IPS-20b (cell line): ENCODE measurements at regions not wholly inside any gene's neighbourhood (a gene's known extent, or its start where the extent isn't known, plus 50 kb on each side); places are given as distances from the start of the nearest gene placed in this dataset.

Experiments used
- H3K27ac ChIP-seq: one replicate; pipeline ENCODE4 v1.5.1; 2013; ENCODE audit warnings: low read length
- H3K27me3 ChIP-seq: 2 replicates; pipeline ENCODE4 v1.6.1; 2013; ENCODE audit warnings: mild to moderate bottlenecking, low read length, inconsistent platforms; ENCODE audit not compliant: insufficient read depth
- H3K36me3 ChIP-seq: 2 replicates; pipeline ENCODE4 v1.6.1; 2013; ENCODE audit warnings: low read depth, mild to moderate bottlenecking, inconsistent platforms, low read length, moderate library complexity; ENCODE audit not compliant: insufficient read depth
- H3K4me1 ChIP-seq: 2 replicates; pipeline ENCODE4 v1.6.1; 2013; ENCODE audit warnings: mild to moderate bottlenecking, control low read depth, inconsistent platforms, low read length, moderate library complexity; ENCODE audit not compliant: insufficient read depth
- H3K4me3 ChIP-seq: 2 replicates; pipeline ENCODE4 v1.5.1; 2013; ENCODE audit warnings: mild to moderate bottlenecking, low read length, inconsistent platforms
- H3K9ac ChIP-seq: 2 replicates; pipeline ENCODE4 v1.6.1; 2013; ENCODE audit warnings: low read depth, mild to moderate bottlenecking, inconsistent platforms, low read length, moderate library complexity
- H3K9me3 ChIP-seq: 2 replicates; pipeline ENCODE4 v1.6.1; 2013; ENCODE audit warnings: mild to moderate bottlenecking, low read depth, low read length, inconsistent platforms; ENCODE audit not compliant: insufficient read depth

DNA sequence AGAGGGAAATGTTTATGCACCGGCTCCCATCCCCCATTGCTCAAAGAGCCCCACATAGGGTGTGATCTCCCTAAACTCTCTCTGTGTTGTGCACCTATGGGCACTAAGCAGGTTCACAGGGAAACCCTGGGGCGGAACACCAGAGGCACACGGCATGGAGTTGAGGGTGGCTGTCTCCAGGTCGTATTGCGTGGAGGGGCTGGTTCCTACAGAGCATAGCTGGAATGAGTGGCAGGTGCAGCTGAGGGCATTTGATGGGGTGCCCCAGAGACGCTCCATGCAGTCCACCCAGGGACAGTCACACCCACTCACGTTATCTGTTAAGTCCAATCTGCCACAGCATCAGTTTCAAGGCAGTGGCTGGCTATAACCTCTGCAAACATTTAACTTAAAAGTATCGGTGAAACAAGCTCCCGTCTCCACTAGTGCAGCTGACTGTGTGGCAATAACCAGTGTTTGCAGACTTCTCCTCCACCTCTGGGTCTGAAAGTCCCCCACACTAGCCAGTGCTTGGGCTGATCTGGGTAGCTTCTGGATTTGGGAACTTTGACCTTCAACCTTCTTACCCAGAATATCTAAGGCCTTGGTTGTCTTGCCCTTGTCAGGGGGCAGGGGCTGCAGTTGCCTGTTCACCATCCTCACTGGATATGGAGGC lies 249.2 kb upstream of the ZNF32 start:
- no peaks in the 10 kb centered on the region for H3K36me3 ChIP-seq
- no peak overlapping the region for H3K27ac ChIP-seq
- no peak overlapping the region for H3K4me3 ChIP-seq
- H3K9me3 ChIP-seq = no peaks in the 10 kb centered on the region
- no peaks in the 10 kb centered on the region for H3K4me1 ChIP-seq
- no peaks in the 10 kb centered on the region for H3K27me3 ChIP-seq
- H3K9ac ChIP-seq = no peak overlapping the region

DNA sequence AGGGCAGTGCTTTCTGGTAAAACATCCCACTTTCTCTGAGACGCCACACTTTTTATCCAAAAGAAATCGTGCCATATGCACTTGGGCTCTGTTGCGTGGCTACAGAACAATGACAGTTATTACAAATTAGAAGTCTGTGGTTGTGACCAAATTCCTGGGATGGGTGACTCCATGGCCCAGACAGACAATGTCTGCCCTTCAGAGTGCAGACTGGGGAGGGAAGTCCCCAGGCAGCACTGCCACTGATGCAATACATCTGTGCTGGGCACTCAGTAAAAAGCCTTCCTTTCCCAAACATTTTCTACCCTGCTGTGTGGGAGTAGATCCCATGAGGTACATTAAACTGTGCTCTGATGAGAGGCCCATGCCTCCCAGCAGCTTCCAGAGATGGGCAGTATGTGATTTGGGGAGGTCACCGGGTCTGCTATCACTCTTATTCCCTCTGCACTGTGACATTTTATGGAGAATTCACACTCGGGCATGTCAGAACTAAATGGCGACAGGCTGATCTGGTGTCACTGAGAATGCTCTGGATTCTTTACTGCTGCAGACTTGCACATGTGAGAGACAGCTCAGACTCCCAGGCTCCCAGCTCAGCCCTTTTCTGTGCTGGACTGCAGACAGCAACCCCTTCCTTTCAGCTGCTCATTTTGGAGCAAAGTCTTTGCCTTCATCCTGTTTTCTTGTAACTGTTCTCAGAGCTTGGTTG lies 243.5 kb upstream of the ZNF32 start:
- no peak overlapping the region for H3K4me3 ChIP-seq
- H3K9ac ChIP-seq = no peak overlapping the region
- no peaks in the 10 kb centered on the region for H3K4me1 ChIP-seq
- no peak overlapping the region for H3K27ac ChIP-seq
- H3K27me3 ChIP-seq = no peaks in the 10 kb centered on the region
- no peaks in the 10 kb centered on the region for H3K9me3 ChIP-seq
- H3K36me3 ChIP-seq = no peaks in the 10 kb centered on the region

DNA sequence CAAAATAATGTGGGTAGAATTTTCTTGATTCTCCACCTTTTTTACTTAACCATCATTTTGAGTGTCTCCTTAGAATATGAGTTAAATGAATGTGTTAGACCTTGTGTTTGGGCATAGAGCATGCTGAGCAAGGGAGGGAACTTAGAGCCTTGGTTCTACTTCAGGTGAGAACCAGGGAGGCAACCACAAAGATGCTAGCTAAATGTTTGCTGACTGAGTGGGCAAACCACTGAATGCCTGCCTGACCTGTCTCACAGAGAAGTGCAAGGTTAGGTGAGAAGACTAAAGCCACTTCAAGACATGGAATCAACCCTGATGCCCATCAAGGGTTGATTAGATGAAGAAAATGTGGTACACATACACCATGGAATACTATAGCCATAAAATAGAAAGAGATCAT lies 242.6 kb upstream of the ZNF32 start:
- no peaks in the 10 kb centered on the region for H3K27me3 ChIP-seq
- no peaks in the 10 kb centered on the region for H3K36me3 ChIP-seq
- no peak overlapping the region for H3K27ac ChIP-seq
- no peaks in the 10 kb centered on the region for H3K4me1 ChIP-seq
- no peaks in the 10 kb centered on the region for H3K9me3 ChIP-seq
- H3K9ac ChIP-seq = no peak overlapping the region
- no peak overlapping the region for H3K4me3 ChIP-seq

DNA sequence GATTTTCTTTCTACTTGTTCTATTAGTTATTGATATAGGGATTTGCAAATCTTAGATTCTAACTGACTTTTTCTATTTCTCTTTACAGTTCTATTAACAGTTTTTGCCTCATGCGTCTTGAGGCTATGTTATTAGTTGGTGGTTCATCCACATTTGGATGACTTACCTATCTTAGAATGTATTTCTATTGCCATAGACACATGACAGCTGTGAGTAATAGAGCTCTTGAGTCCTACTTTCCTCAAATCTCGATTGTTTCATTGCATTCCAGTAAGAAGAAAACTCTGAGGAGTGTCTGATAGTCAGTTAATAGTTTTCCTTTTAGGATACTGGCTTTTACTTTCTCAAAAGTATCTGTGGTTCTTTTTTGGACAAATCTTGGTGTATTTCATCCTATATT lies 241.4 kb upstream of the ZNF32 start:
- no peak overlapping the region for H3K9ac ChIP-seq
- H3K27me3 ChIP-seq = no peaks in the 10 kb centered on the region
- no peak overlapping the region for H3K27ac ChIP-seq
- no peaks in the 10 kb centered on the region for H3K36me3 ChIP-seq
- H3K9me3 ChIP-seq = no peaks in the 10 kb centered on the region
- no peaks in the 10 kb centered on the region for H3K4me1 ChIP-seq
- H3K4me3 ChIP-seq = no peak overlapping the region

DNA sequence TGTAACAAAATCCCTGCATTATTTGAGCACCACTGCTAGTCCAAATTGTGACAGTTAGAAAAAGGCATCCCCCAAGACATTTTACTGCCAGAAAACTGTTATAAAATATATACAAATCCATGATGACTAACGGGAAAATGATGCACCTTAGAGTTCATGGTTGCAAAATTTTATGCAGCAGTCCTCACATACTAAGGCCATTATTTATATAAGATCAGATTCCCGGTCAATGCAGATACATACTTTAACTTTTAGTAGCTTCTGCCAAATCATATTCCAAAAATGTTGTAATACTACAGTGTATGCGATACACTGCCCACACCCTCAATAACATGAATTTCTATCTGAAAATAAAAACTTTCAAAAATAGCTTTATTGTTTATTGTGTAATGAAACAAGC lies 239.9 kb upstream of the ZNF32 start:
- Histone ChIP-seq H3K4me1 (no peaks in the 10 kb centered on the region), H3K9ac (no peak overlapping the region), H3K9me3 (no peaks in the 10 kb centered on the region), H3K4me3 (no peak overlapping the region), H3K27me3 (no peaks in the 10 kb centered on the region), H3K27ac (no peak overlapping the region), H3K36me3 (no peaks in the 10 kb centered on the region)

DNA sequence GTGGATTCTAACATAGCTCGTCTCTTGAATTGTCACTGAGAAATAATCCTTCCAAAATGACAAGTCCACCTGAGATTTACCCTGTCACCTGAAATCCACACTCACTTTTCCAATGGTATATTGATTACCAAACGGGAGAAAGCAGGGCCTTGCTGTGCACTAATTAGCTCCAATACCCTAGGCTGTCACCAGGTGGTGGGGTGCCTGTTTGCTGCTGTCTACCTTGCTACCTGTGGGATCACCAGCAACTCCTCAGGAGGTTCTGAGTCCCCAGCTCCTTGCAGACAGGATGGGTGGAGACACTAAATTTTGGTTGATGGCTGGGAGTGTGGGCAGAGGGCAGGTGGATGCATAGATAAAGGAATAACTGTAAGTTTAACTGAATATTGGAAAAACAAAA lies 237.2 kb upstream of the ZNF32 start:
- H3K4me3 ChIP-seq = no peak overlapping the region
- H3K9me3 ChIP-seq = no peaks in the 10 kb centered on the region
- no peaks in the 10 kb centered on the region for H3K27me3 ChIP-seq
- no peaks in the 10 kb centered on the region for H3K4me1 ChIP-seq
- H3K9ac ChIP-seq = no peak overlapping the region
- H3K27ac ChIP-seq = no peak overlapping the region
- H3K36me3 ChIP-seq = no peaks in the 10 kb centered on the region

DNA sequence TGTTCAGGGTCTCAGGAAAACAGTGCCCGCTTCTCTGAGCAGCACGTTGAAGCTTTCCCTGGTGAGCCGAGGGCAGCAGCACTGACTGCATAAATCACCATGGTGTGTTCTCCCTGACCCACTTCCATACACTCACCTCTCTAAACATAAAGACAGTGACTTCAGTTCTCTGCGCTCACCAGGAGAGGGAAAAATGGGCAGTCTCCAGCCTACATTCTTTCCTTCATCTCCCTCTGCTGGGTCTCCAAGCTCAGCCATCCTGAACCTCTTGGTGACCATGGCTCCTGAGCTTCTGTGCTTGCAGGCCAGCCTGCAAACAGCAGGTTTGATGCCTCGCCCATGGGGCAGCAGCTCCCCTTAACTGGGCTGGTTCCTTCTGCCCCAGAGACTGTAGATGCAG lies 236.6 kb upstream of the ZNF32 start:
- H3K4me3 ChIP-seq = no peak overlapping the region
- H3K9ac ChIP-seq = no peak overlapping the region
- no peaks in the 10 kb centered on the region for H3K36me3 ChIP-seq
- no peaks in the 10 kb centered on the region for H3K27me3 ChIP-seq
- H3K4me1 ChIP-seq = no peaks in the 10 kb centered on the region
- H3K27ac ChIP-seq = no peak overlapping the region
- H3K9me3 ChIP-seq = no peaks in the 10 kb centered on the region

DNA sequence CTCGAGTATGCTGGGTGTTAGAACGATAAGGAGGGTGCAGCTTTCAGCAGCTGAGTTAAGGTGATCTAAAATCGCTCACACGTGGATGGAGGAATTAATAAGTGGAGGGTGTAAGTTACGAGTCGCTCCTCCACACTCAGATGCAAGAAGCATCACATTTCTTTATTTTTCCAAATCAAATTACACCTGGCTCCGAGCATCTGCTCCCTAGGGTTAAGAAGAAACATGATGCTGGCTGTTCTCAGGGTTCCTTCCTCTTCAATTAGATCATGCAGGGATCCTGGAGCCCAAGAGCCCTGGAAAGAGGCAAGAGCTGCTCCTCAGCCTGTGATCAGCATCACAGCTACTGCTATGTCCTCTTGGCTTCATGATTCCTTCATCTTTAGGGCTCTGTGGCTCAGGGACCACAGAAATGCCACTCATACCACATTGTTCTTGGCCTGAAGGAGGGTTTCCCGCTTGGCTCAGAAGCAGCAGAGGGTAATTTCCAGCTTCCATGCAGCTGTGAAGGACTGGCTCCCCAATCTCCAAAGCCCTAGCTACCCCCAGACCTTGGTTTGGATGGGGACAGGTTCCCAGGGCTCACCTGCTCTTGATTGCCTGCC lies 235.9 kb upstream of the ZNF32 start:
- no peaks in the 10 kb centered on the region for H3K27me3 ChIP-seq
- no peak overlapping the region for H3K9ac ChIP-seq
- no peak overlapping the region for H3K27ac ChIP-seq
- no peak overlapping the region for H3K4me3 ChIP-seq
- no peaks in the 10 kb centered on the region for H3K36me3 ChIP-seq
- H3K4me1 ChIP-seq = no peaks in the 10 kb centered on the region
- H3K9me3 ChIP-seq = no peaks in the 10 kb centered on the region

DNA sequence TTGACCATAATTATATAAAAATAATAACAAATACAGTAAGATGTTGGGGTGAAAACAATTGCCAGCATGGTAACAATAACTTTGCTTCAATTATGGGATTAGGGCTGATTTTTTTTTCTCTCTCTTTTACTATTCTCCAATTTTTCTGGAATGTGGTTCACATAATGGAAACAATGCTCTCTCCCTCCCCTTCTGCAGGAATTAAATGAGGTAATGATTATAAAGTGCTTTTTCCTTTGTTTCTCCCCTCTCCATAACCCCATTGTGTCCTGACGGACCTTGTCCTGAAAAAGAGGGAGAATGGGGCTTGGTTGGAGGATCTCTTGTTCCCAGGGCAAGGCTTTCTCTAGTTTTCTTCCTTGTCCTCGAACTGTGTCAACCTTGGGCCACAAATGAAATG lies 234.0 kb upstream of the ZNF32 start:
- H3K27ac ChIP-seq = no peak overlapping the region
- H3K9me3 ChIP-seq = no peaks in the 10 kb centered on the region
- no peaks in the 10 kb centered on the region for H3K27me3 ChIP-seq
- H3K4me3 ChIP-seq = no peak overlapping the region
- no peak overlapping the region for H3K9ac ChIP-seq
- no peaks in the 10 kb centered on the region for H3K36me3 ChIP-seq
- no peaks in the 10 kb centered on the region for H3K4me1 ChIP-seq

DNA sequence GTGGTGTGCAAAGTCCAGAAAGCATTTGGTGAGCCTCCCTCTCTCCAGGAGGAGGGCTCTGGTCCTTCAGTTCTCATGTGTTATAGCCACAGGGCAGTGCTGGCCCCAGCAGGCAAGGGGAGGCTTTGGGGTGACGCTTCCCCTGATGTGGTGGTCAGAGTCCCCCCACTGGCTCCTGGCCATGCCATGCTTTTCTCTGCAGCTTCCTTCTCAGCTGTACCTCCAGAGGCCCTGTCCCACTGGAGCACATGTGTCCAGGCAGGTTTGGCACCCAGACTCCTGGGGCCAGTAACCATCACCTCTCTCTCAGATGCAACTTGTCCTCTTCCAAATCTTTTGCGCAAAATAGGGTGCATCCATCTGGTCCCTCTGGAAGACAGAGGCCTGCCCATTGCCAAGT lies 233.0 kb upstream of the ZNF32 start:
- H3K27ac ChIP-seq = no peak overlapping the region
- H3K4me1 ChIP-seq = no peaks in the 10 kb centered on the region
- H3K36me3 ChIP-seq = no peaks in the 10 kb centered on the region
- H3K9me3 ChIP-seq = no peaks in the 10 kb centered on the region
- no peak overlapping the region for H3K9ac ChIP-seq
- H3K27me3 ChIP-seq = no peaks in the 10 kb centered on the region
- no peak overlapping the region for H3K4me3 ChIP-seq

DNA sequence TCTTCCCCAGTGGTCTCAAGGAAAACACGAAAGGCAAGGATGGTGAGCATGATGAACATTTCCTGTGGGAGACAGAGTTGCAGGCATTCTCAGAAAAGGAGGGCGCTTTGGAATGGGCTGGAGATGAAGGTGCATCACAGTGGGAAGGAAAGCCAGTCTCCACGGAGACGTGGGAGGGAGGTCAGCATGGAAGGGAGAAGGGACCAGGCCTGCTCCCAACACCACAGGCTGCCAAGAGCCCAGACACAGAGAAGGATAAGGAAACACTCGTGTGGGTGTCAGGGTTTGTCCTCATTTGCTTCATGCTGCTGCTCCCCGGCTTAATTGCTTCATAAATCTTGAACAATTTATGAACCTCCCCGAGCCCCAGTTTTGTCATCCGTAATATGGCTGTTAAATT lies 231.5 kb upstream of the ZNF32 start:
- Histone ChIP-seq H3K4me3 (no peak overlapping the region), H3K9ac (no peak overlapping the region), H3K4me1 (no peaks in the 10 kb centered on the region), H3K9me3 (no peaks in the 10 kb centered on the region), H3K27me3 (no peaks in the 10 kb centered on the region), H3K36me3 (no peaks in the 10 kb centered on the region), H3K27ac (no peak overlapping the region)

DNA sequence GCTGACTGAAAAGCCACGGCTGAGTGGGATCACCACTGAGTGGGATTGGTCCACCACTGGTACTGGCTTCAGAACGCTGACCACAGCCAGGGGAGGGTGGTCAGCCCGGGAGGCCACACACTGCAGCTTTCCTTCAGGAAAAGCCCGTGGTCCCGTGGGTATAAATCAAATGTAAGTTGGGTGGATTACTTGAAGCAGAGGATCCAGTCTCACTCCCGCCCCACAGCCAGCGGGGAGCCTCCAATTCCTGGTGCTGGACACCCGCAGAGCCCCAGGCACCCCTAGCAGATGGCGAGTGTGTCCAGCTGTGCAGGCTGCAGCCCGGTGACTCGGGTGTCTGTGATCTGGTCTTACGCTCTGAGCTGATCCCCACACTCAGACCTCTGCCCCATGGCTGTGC lies 231.1 kb upstream of the ZNF32 start:
- H3K4me3 ChIP-seq = no peak overlapping the region
- no peak overlapping the region for H3K27ac ChIP-seq
- no peaks in the 10 kb centered on the region for H3K4me1 ChIP-seq
- H3K9ac ChIP-seq = no peak overlapping the region
- H3K27me3 ChIP-seq = no peaks in the 10 kb centered on the region
- H3K9me3 ChIP-seq = no peaks in the 10 kb centered on the region
- H3K36me3 ChIP-seq = no peaks in the 10 kb centered on the region
